ENCODE measurements at regions not wholly inside any gene's neighbourhood (a gene's known extent, or its start where the extent isn't known, plus 50 kb on each side); places are given as distances from the start of the nearest gene placed in this dataset.

- TF ChIP-seq TCF7L2 (IDR thresholded peaks at IDR 0.05; ENCODE audit: low read depth, low read length) (no peak), SIN3A (IDR thresholded peaks at IDR 0.05; ENCODE audit: borderline replicate concordance, insufficient read depth, low read depth, low read length) (no peak), REST (IDR thresholded peaks at IDR 0.05; ENCODE audit: insufficient read depth in 1 of 2, low read depth in 2 of 2, low read length in 1 of 2) (no peak), CTCF (IDR thresholded peaks at IDR 0.05) (no peak), POLR2AphosphoS5 (IDR thresholded peaks at IDR 0.05; ENCODE audit: low read depth, low read length) (no peak)
- Histone ChIP-seq H3K27me3 (ENCODE audit: control insufficient read depth, insufficient read depth, low read length) (no peaks in the 10 kb centered on the region), H3K36me3 (ENCODE audit: control insufficient read depth, insufficient read depth, low read length) (no peaks in the 10 kb centered on the region), H3K4me3 (ENCODE audit: low read depth in 2 of 2, low read length in 2 of 2) (no peak overlapping the region), H3K27ac (ENCODE audit: low read length) (no peak overlapping the region), H3K9me3 (ENCODE audit: control insufficient read depth, insufficient read depth, low read depth, low read length) (no peaks in the 10 kb centered on the region), H3K4me1 (ENCODE audit: control insufficient read depth, insufficient read depth, low read length) (no peaks in the 10 kb centered on the region)
- in situ Hi-C loops (cut with HindIII; ENCODE audit: low pct_unique_long_range_greater_than_20kb, low sequenced_read_pairs) (no loop called here), intact Hi-C loops (cut with micrococcal nuclease; ENCODE audit: unreplicated experiment) (no loop called here)
- no TSS peak for BruUV-seq (replicated peaks)
- DNase-seq (ENCODE audit: low read depth, low spot score), result no peak
- no peak for ATAC-seq
- CTCF ChIA-PET, result no interaction called here
- POLR2A ChIA-PET, result no interaction called here
Observed at GRCh38 chr18:30765247-30765646, 277.3 kb downstream of the DSC3 start.

GRCh38 chr18:30763902-30764350 lies 278.6 kb downstream of the DSC3 start:
- CTCF ChIA-PET, result no interaction called here
- Histone ChIP-seq H3K4me3 (ENCODE audit: low read depth in 2 of 2, low read length in 2 of 2) (no peak overlapping the region), H3K9me3 (ENCODE audit: control insufficient read depth, insufficient read depth, low read depth, low read length) (no peaks in the 10 kb centered on the region), H3K27me3 (ENCODE audit: control insufficient read depth, insufficient read depth, low read length) (no peaks in the 10 kb centered on the region), H3K36me3 (ENCODE audit: control insufficient read depth, insufficient read depth, low read length) (no peaks in the 10 kb centered on the region), H3K27ac (ENCODE audit: low read length) (no peak overlapping the region), H3K4me1 (ENCODE audit: control insufficient read depth, insufficient read depth, low read length) (no peaks in the 10 kb centered on the region)
- ATAC-seq (no peak), DNase-seq (ENCODE audit: low read depth, low spot score) (no peak)
- no TSS peak for BruUV-seq (replicated peaks)
- in situ Hi-C loops (cut with HindIII; ENCODE audit: low pct_unique_long_range_greater_than_20kb, low sequenced_read_pairs), result no loop called here
- no peak for TF ChIP-seq POLR2AphosphoS5 (IDR thresholded peaks at IDR 0.05; ENCODE audit: low read depth, low read length)
- intact Hi-C loops (cut with micrococcal nuclease; ENCODE audit: unreplicated experiment), result no loop called here
- POLR2A ChIA-PET, result no interaction called here

- Histone ChIP-seq H3K27me3 (ENCODE audit: control insufficient read depth, insufficient read depth, low read length) (no peaks in the 10 kb centered on the region), H3K27ac (ENCODE audit: low read length) (no peak overlapping the region), H3K4me3 (ENCODE audit: low read depth in 2 of 2, low read length in 2 of 2) (no peak overlapping the region), H3K9me3 (ENCODE audit: control insufficient read depth, insufficient read depth, low read depth, low read length) (no peaks in the 10 kb centered on the region), H3K4me1 (ENCODE audit: control insufficient read depth, insufficient read depth, low read length) (no peaks in the 10 kb centered on the region), H3K36me3 (ENCODE audit: control insufficient read depth, insufficient read depth, low read length) (no peaks in the 10 kb centered on the region)
- in situ Hi-C loops (cut with HindIII; ENCODE audit: low pct_unique_long_range_greater_than_20kb, low sequenced_read_pairs), result no loop called here
- no peak for DNase-seq (ENCODE audit: low read depth, low spot score)
- no peak for ATAC-seq
- no TSS peak for BruUV-seq (replicated peaks)
- ChIA-PET CTCF (no interaction called here), POLR2A (no interaction called here)
- intact Hi-C loops (cut with micrococcal nuclease; ENCODE audit: unreplicated experiment), result no loop called here
- TF ChIP-seq REST (IDR thresholded peaks at IDR 0.05; ENCODE audit: insufficient read depth in 1 of 2, low read depth in 2 of 2, low read length in 1 of 2) (peak in 1 of 2 experiments; percentile 53; a peak in 1 of 4 replicates), CTCF (IDR thresholded peaks at IDR 0.05) (no peak)
Observed at GRCh38 chr18:30754846-30755245, 287.7 kb downstream of the DSC3 start.

Measured in Panc1 (cell line).